HepG2 (cell line): ENCODE measurements at regions not wholly inside any gene's neighbourhood (a gene's known extent, or its start where the extent isn't known, plus 50 kb on each side); places are given as distances from the start of the nearest gene placed in this dataset.
A peak's percentile ranks its signal among the peaks of the same experiment; 100 is the strongest.

Experiments
- ATF3 ChIP-seq: sonication (generic); formaldehyde crosslinking; IDR thresholded peaks from 2 replicates; pipeline ENCODE4 v1.4.0; 2020; ENCODE audit warnings: missing genetic modification reagents
- ATF7 ChIP-seq, 2 experiments: fragments of 450-650 bp in 1 of 2; sonication (generic) in 1 of 2; formaldehyde crosslinking in 1 of 2; IDR thresholded peaks; 2 replicates each; pipeline versions ENCODE4 v1.4.0 to v1.6.1; 2016 to 2020; ENCODE audit warnings: antibody characterized with exemption in 1 of 2, mild to moderate bottlenecking in 1 of 2, missing genetic modification reagents in 1 of 2
- ELK4 ChIP-seq: sonication (generic); formaldehyde crosslinking; IDR thresholded peaks from 2 replicates; pipeline ENCODE4 v1.9.0; 2021; ENCODE audit warnings: missing genetic modification reagents, borderline replicate concordance
- FLYWCH1 ChIP-seq: sonication (generic); formaldehyde crosslinking; IDR thresholded peaks from 2 replicates; pipeline ENCODE4 v1.8.1; 2023; ENCODE audit warnings: mild to moderate bottlenecking, missing genetic modification reagents
- FOXA1 ChIP-seq, 2 experiments: fragments of 450-650 bp in 1 of 2; sonication (generic) in 1 of 2; formaldehyde crosslinking in 1 of 2; IDR thresholded peaks; 2 replicates each; pipeline versions ENCODE4 v1.4.0 to v1.6.1; 2016 to 2020; ENCODE audit warnings: missing genetic modification reagents in 1 of 2
- FOXJ3 ChIP-seq: sonication (generic); formaldehyde crosslinking; IDR thresholded peaks from 2 replicates; pipeline ENCODE4 v1.4.0; 2020; ENCODE audit warnings: missing genetic modification reagents, mild to moderate bottlenecking, borderline replicate concordance
- HDAC2 ChIP-seq: sonication (generic); formaldehyde crosslinking; IDR thresholded peaks from 2 replicates; pipeline ENCODE4 v1.4.0; 2020; ENCODE audit warnings: missing genetic modification reagents
- HIVEP1 ChIP-seq: sonication (generic); formaldehyde crosslinking; IDR thresholded peaks from 2 replicates; pipeline ENCODE4 v1.4.0; 2020; ENCODE audit warnings: mild to moderate bottlenecking, missing genetic modification reagents
- MAX ChIP-seq: IDR thresholded peaks from 2 replicates; pipeline ENCODE4 v1.6.1; 2012; ENCODE audit warnings: inconsistent platforms
- NCOA5 ChIP-seq: sonication (generic); formaldehyde crosslinking; IDR thresholded peaks from 2 replicates; pipeline ENCODE4 v1.4.0; 2020; ENCODE audit warnings: missing genetic modification reagents
- NFE2L1 ChIP-seq: sonication (generic); formaldehyde crosslinking; IDR thresholded peaks from 2 replicates; pipeline ENCODE4 v1.4.0; 2020; ENCODE audit warnings: missing genetic modification reagents, mild to moderate bottlenecking, borderline replicate concordance
- NKX3-1 ChIP-seq: sonication (generic); formaldehyde crosslinking; IDR thresholded peaks from 2 replicates; pipeline ENCODE4 v1.5.0; 2020; ENCODE audit warnings: missing genetic modification reagents
- SALL1 ChIP-seq: sonication (generic); formaldehyde crosslinking; IDR thresholded peaks from 2 replicates; pipeline ENCODE4 v1.8.0; 2022; ENCODE audit warnings: mild to moderate bottlenecking, missing genetic modification reagents
- SMAD1 ChIP-seq: sonication (generic); formaldehyde crosslinking; IDR thresholded peaks from 2 replicates; pipeline ENCODE4 v1.4.0; 2020; ENCODE audit warnings: missing genetic modification reagents, low read depth, mild to moderate bottlenecking, borderline replicate concordance
- SMAD9 ChIP-seq: sonication (generic); formaldehyde crosslinking; IDR thresholded peaks from 2 replicates; pipeline ENCODE4 v1.5.1; 2020; ENCODE audit warnings: mild to moderate bottlenecking, missing genetic modification reagents
- SNAPC2 ChIP-seq: sonication (generic); formaldehyde crosslinking; IDR thresholded peaks from 2 replicates; pipeline ENCODE4 v1.8.1; 2022; ENCODE audit warnings: mild to moderate bottlenecking, missing genetic modification reagents
- SPEN ChIP-seq: sonication (generic); formaldehyde crosslinking; IDR thresholded peaks from 2 replicates; pipeline ENCODE4 v1.5.1; 2020; ENCODE audit warnings: low read depth, mild to moderate bottlenecking, missing genetic modification reagents
- TAF1 ChIP-seq: sonication (generic); formaldehyde crosslinking; IDR thresholded peaks from 2 replicates; pipeline ENCODE4 v1.4.0; 2020; ENCODE audit warnings: missing genetic modification reagents
- TCF7L2 ChIP-seq: IDR thresholded peaks from 2 replicates; pipeline ENCODE4 v1.6.1; 2011; ENCODE audit warnings: mild to moderate bottlenecking, low read depth, low read length, moderate library complexity
- TFDP1 ChIP-seq: IDR thresholded peaks from 2 replicates; pipeline ENCODE4 v1.6.1; 2016; ENCODE audit warnings: missing compliant biosample characterization, missing genetic modification reagents, borderline replicate concordance
- THRA ChIP-seq: sonication (generic); formaldehyde crosslinking; IDR thresholded peaks from 2 replicates; pipeline ENCODE4 v1.4.0; 2020; ENCODE audit warnings: missing genetic modification reagents, borderline replicate concordance
- ZBTB34 ChIP-seq: sonication (generic); formaldehyde crosslinking; IDR thresholded peaks from 2 replicates; pipeline ENCODE4 v1.8.0; 2022; ENCODE audit warnings: mild to moderate bottlenecking, missing genetic modification reagents
- ZNF496 ChIP-seq: sonication (generic); formaldehyde crosslinking; IDR thresholded peaks from 2 replicates; pipeline ENCODE4 v1.8.1; 2023; ENCODE audit warnings: mild to moderate bottlenecking, moderate library complexity, missing genetic modification reagents; ENCODE audit not compliant: insufficient replicate concordance
- ZNF605 ChIP-seq: sonication (generic); formaldehyde crosslinking; IDR thresholded peaks from 2 replicates; pipeline ENCODE4 v1.8.0; 2022; ENCODE audit warnings: mild to moderate bottlenecking, missing genetic modification reagents
- ZNF674 ChIP-seq: sonication (generic); formaldehyde crosslinking; IDR thresholded peaks from 2 replicates; pipeline ENCODE4 v1.5.0; 2020; ENCODE audit warnings: low read depth, mild to moderate bottlenecking, missing genetic modification reagents
- ZNF776 ChIP-seq: sonication (generic); formaldehyde crosslinking; IDR thresholded peaks from 2 replicates; pipeline ENCODE4 v1.4.0; 2020; ENCODE audit warnings: mild to moderate bottlenecking, missing genetic modification reagents
- ZNF878 ChIP-seq: sonication (generic); formaldehyde crosslinking; IDR thresholded peaks from 2 replicates; pipeline ENCODE4 v1.8.1; 2023; ENCODE audit warnings: mild to moderate bottlenecking, missing genetic modification reagents, moderate library complexity

GRCh38 chr2:58834404-58834803 lies 593.3 kb upstream of the FANCL start (continued):
- TF ChIP-seq FOXA1 (IDR thresholded peaks at IDR 0.05) (no peak), FOXA1 (CRISPR knock-in tag; IDR thresholded peaks at IDR 0.05) (no peak), THRA (CRISPR knock-in tag) (0 out of 2 replicates have a peak, but pooled peaks have one; percentile 39), ZNF674 (CRISPR knock-in tag) (no peak), ZNF605 (CRISPR knock-in tag) (no peak), ELK4 (no peak), SALL1 (CRISPR knock-in tag) (peak; percentile 14; the same call in 1 of the 2 replicates), TCF7L2 (no peak), TAF1 (CRISPR knock-in tag) (no peak), MAX (no peak), HIVEP1 (CRISPR knock-in tag) (no peak), NCOA5 (CRISPR knock-in tag) (no peak), FOXJ3 (CRISPR knock-in tag) (no peak), SPEN (CRISPR knock-in tag) (no peak), ATF3 (CRISPR knock-in tag) (no peak), SMAD1 (no peak), FLYWCH1 (CRISPR knock-in tag) (no peak), TFDP1 (no peak), ZNF496 (CRISPR knock-in tag) (no peak), NKX3-1 (CRISPR knock-in tag) (no peak), NFE2L1 (no peak), SNAPC2 (no peak), HDAC2 (no peak), ATF7 (IDR thresholded peaks at IDR 0.05) (no peak), ATF7 (CRISPR knock-in tag; IDR thresholded peaks at IDR 0.05) (no peak), ZBTB34 (CRISPR knock-in tag) (no peak), ZNF776 (no peak), ZNF878 (CRISPR knock-in tag) (0 out of 2 replicates have a peak, but pooled peaks have one; percentile 18), SMAD9 (CRISPR knock-in tag) (no peak)
